NT2/D1 (cell line): ENCODE measurements at regions not wholly inside any gene's neighbourhood (a gene's known extent, or its start where the extent isn't known, plus 50 kb on each side); places are given as distances from the start of the nearest gene placed in this dataset.

Experiments
- SUZ12 ChIP-seq: IDR thresholded peaks from 2 replicates; pipeline ENCODE4 v1.6.1; 2011; ENCODE audit not compliant: insufficient read length, insufficient read depth; ENCODE audit errors: extremely low read depth
- YY1 ChIP-seq: IDR thresholded peaks from 2 replicates; pipeline ENCODE4 v1.6.1; 2011; ENCODE audit not compliant: insufficient read length, insufficient read depth
- ZNF274 ChIP-seq: IDR thresholded peaks from 2 replicates; pipeline ENCODE4 v1.6.1; 2011; ENCODE audit warnings: mild to moderate bottlenecking, low read depth, low read length

DNA sequence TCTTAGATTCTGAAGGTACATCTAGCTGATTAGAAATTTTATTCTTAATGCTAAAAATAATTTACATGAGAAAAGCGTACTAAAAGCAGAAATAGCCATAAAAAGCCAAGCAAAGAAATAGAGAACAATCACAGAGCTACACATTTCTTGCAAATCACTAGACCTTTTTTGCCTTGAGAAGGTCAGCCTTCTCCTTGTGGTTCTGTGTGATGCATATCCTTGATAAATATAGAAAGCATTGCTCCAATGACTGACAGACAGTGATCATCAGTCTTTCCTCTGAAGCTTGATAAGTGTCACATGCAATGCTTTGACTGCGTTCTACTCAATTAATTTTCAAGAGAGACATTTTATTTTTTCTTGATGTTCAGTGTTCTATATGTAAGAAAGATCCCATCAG lies 226.9 kb downstream of the CEMIP2 start:
- no peak for TF ChIP-seq YY1
- no peak for TF ChIP-seq ZNF274
- no peak for TF ChIP-seq SUZ12
